Body of pancreas (tissue), 4 donors: ENCODE measurements at regions not wholly inside any gene's neighbourhood (a gene's known extent, or its start where the extent isn't known, plus 50 kb on each side); places are given as distances from the start of the nearest gene placed in this dataset.

Experiments
- ATAC-seq: fragments of 150-250 bp; one replicate; pipeline ENCODE4 v1.9.1; 2016
- DNase-seq, 4 donors: peaks; one replicate each; pipeline ENCODE4 v3.0.0-alpha.2; 2019
- H3K27ac ChIP-seq, 4 donors: fragments of 200-600 bp; sonication (generic); 1 replicate in 3 of 4; 2 replicates in 1 of 4; pipeline versions ENCODE4 v1.5.1 to v1.6.1; 2016 to 2019; ENCODE audit warnings: mild to moderate bottlenecking in 1 of 4, mixed read lengths in 1 of 4, moderate library complexity in 1 of 4
- H3K27me3 ChIP-seq, 2 donors: fragments of 200-600 bp; sonication (generic); one replicate each; pipeline ENCODE4 v1.6.0; 2016; ENCODE audit warnings: mild to moderate bottlenecking in 1 of 2
- H3K36me3 ChIP-seq, 2 donors: fragments of 200-600 bp; sonication (generic); replicated peaks in 1 of 2; 2 replicates each; pipeline ENCODE4 v1.5.1; 2016; ENCODE audit warnings: low read depth in 2 of 2; ENCODE audit not compliant: insufficient read depth in 1 of 2
- H3K4me1 ChIP-seq: fragments of 200-600 bp; sonication (generic); one replicate; pipeline ENCODE4 v1.6.0; 2016
- H3K4me3 ChIP-seq, 2 donors: fragments of 200-600 bp; sonication (generic); 1 replicate in 1 of 2; 2 replicates in 1 of 2; pipeline ENCODE4 v1.5.1; 2016 to 2019
- H3K9me3 ChIP-seq, 3 donors: fragments of 200-600 bp; sonication (generic); 1 replicate in 2 of 3; 2 replicates in 1 of 3; pipeline ENCODE4 v1.5.1; 2016
- POLR2A ChIP-seq, 3 donors: fragments of 450-650 bp; IDR thresholded peaks; one replicate each; pipeline ENCODE4 v1.6.1; 2016; ENCODE audit warnings: antibody characterized with exemption in 3 of 3, mild to moderate bottlenecking in 2 of 3
- WGBS, 2 donors: methylation state at CpG; one replicate each; pipeline ENCODE4 v1.1.5; 2017; 5-methylcytosine and 5-hydroxymethylcytosine counted together
- intact Hi-C: fragments of 100-400 bp; cut with DNase I; formaldehyde crosslinking; loops from one replicate; pipeline ENCODE4 v1.15.1; 2023
- TF ChIP-seq, protein P1 (sequence below), 7 experiments: fragments of 450-650 bp in 4 of 7; fragments of 200-600 bp in 3 of 7; sonication (generic) in 3 of 7; IDR thresholded peaks; one replicate each; pipeline ENCODE4 v1.5.1; 2016 to 2019; ENCODE audit warnings: antibody characterized with exemption in 7 of 7

- no peak for DNase-seq
- intact Hi-C loops = no loop called here
- 94 to 95% methylated on average over 8 to 9 of the region's 9 CpGs for WGBS, 2 donors
Measured at GRCh38 chr18:56322406-56322805, 316.0 kb downstream of the TXNL1 start.

DNA sequence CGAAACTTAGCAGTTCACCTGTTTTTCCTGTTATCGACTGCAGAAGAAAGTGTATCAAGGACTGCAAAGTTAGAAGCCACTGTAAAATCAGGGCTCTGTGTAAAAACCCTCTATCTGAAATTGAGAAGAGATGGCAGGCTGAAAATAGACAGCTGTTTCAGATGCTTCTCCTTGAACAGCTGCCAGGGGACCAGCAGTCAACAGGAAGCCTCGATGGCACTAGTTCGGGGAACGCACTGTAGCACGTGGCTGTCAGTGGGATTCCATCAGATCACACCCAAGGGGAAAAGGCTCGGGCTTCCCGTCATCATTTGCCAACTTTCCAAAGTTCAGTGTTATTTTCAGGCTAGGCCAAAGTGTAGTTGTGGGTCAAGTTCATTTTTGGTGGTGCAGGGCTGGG, 316.9 kb downstream of the TXNL1 start:
- DNase-seq (peak in 1 of 4 donors; percentile 26), ATAC-seq (no peak)
- H3K4me1 ChIP-seq = no peaks in the 10 kb centered on the region
- intact Hi-C loops = no loop called here
- H3K4me3 ChIP-seq = no peak overlapping the region
- no peaks in the 10 kb centered on the region for H3K27me3 ChIP-seq
- TF ChIP-seq, protein P1, sequence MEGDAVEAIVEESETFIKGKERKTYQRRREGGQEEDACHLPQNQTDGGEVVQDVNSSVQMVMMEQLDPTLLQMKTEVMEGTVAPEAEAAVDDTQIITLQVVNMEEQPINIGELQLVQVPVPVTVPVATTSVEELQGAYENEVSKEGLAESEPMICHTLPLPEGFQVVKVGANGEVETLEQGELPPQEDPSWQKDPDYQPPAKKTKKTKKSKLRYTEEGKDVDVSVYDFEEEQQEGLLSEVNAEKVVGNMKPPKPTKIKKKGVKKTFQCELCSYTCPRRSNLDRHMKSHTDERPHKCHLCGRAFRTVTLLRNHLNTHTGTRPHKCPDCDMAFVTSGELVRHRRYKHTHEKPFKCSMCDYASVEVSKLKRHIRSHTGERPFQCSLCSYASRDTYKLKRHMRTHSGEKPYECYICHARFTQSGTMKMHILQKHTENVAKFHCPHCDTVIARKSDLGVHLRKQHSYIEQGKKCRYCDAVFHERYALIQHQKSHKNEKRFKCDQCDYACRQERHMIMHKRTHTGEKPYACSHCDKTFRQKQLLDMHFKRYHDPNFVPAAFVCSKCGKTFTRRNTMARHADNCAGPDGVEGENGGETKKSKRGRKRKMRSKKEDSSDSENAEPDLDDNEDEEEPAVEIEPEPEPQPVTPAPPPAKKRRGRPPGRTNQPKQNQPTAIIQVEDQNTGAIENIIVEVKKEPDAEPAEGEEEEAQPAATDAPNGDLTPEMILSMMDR (IDR thresholded peaks at IDR 0.05) = no peak
- no peak for TF ChIP-seq POLR2A (IDR thresholded peaks at IDR 0.05)
- WGBS, 2 donors = 60 to 68% methylated on average over 3 to 8 of the region's 8 CpGs
- H3K36me3 ChIP-seq = no peaks in the 10 kb centered on the region
- no peaks in the 10 kb centered on the region for H3K9me3 ChIP-seq
- H3K27ac ChIP-seq = no peak overlapping the region

More at GRCh38 chr18:56322406-56322805, 316.0 kb downstream of the TXNL1 start:
- no peaks in the 10 kb centered on the region for H3K9me3 ChIP-seq
- no peaks in the 10 kb centered on the region for H3K4me1 ChIP-seq
- no peak overlapping the region for H3K4me3 ChIP-seq
- no peaks in the 10 kb centered on the region for H3K36me3 ChIP-seq
- TF ChIP-seq POLR2A (IDR thresholded peaks at IDR 0.05) = no peak
- TF ChIP-seq, protein P1 (IDR thresholded peaks at IDR 0.05) = no peak
- H3K27ac ChIP-seq = no peak overlapping the region
- ATAC-seq = no peak
- H3K27me3 ChIP-seq = no peaks in the 10 kb centered on the region

DNA sequence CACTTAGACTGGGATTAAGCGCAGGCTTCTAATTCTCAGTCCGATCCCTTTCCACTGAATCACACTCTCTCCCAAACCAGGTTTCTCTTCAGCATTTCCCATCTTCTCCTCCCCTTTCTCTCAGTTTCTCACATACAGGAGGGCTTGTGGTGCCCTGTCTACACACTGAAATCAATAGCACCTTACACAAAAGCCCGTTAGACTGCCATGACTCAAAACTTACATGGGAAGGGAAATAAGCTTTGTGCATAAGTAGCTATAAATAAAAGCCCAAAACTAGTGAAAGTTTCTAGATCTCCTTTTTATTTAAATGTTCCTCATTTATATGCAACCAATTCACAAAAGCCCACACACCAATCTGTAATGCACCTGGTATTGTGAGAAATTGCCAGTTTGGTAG, 318.4 kb downstream of the TXNL1 start:
- H3K4me1 ChIP-seq = no peaks in the 10 kb centered on the region
- no peaks in the 10 kb centered on the region for H3K36me3 ChIP-seq
- H3K9me3 ChIP-seq = no peaks in the 10 kb centered on the region
- intact Hi-C loops = no loop called here
- no peak for DNase-seq
- WGBS, 2 donors = 84 to 92% methylated on average over 3 of the region's 3 CpGs
- no peak for ATAC-seq
- H3K4me3 ChIP-seq = no peak overlapping the region
- no peaks in the 10 kb centered on the region for H3K27me3 ChIP-seq
- TF ChIP-seq, protein P1 (IDR thresholded peaks at IDR 0.05) = no peak
- TF ChIP-seq POLR2A (IDR thresholded peaks at IDR 0.05) = no peak
- no peak overlapping the region for H3K27ac ChIP-seq

GRCh38 chr18:56316727-56317126, 321.7 kb downstream of the TXNL1 start:
- DNase-seq = no peak
- Histone ChIP-seq H3K4me1 (no peaks in the 10 kb centered on the region), H3K4me3 (no peak overlapping the region), H3K9me3 (no peaks in the 10 kb centered on the region), H3K36me3 (no peaks in the 10 kb centered on the region), H3K27ac (no peak overlapping the region), H3K27me3 (no peaks in the 10 kb centered on the region)
- TF ChIP-seq POLR2A (IDR thresholded peaks at IDR 0.05) = no peak
- TF ChIP-seq, protein P1 (IDR thresholded peaks at IDR 0.05) = no peak
- intact Hi-C loops = no loop called here
- 83 to 85% methylated on average over 2 of the region's 2 CpGs for WGBS, 2 donors
- no peak for ATAC-seq

GRCh38 chr18:56315363-56315762, 323.0 kb downstream of the TXNL1 start:
- TF ChIP-seq, protein P1 (IDR thresholded peaks at IDR 0.05) = no peak
- TF ChIP-seq POLR2A (IDR thresholded peaks at IDR 0.05) = no peak
- Histone ChIP-seq H3K36me3 (no peaks in the 10 kb centered on the region), H3K4me1 (no peaks in the 10 kb centered on the region), H3K4me3 (no peak overlapping the region), H3K9me3 (no peaks in the 10 kb centered on the region), H3K27me3 (no peaks in the 10 kb centered on the region), H3K27ac (no peak overlapping the region)
- DNase-seq (no peak), ATAC-seq (no peak)
- 81 to 91% methylated on average over 1 of the region's 1 CpG for WGBS, 2 donors
- intact Hi-C loops = no loop called here
